ENCODE measurements at regions not wholly inside any gene's neighbourhood (a gene's known extent, or its start where the extent isn't known, plus 50 kb on each side); places are given as distances from the start of the nearest gene placed in this dataset.
"Not testable (repeated sequence)": the region's sequence is repeated elsewhere in the genome, so short reads cannot be mapped to it uniquely, and the experiment has no call there.

- TF ChIP-seq EZH2 (IDR thresholded peaks at IDR 0.05; ENCODE audit: borderline replicate concordance, low read depth, low read length, severe bottlenecking): no peak
- no peak for TF ChIP-seq CTCF (IDR thresholded peaks at IDR 0.05; ENCODE audit: borderline replicate concordance, extremely low read depth, low read length, poor library complexity, severe bottlenecking)
- Histone ChIP-seq H2AFZ (ENCODE audit: low read depth, low read length) (no peak overlapping the region), H4K20me1 (ENCODE audit: insufficient read depth, low read length) (no peaks in the 10 kb centered on the region), H3K27ac (ENCODE audit: low read length) (no peak overlapping the region), H3K4me1 (ENCODE audit: insufficient read depth, low read length) (no peaks in the 10 kb centered on the region), H3K27me3 (ENCODE audit: insufficient read depth, low read length, poor library complexity) (peaks cover 2% of the 10 kb centered on the region), H3K9me3 (ENCODE audit: insufficient read depth, low read length, severe bottlenecking) (no peaks in the 10 kb centered on the region), H3K9ac (ENCODE audit: low read depth, low read length) (no peak overlapping the region), H3K36me3 (ENCODE audit: insufficient read depth, low read length) (no peaks in the 10 kb centered on the region), H3K4me2 (ENCODE audit: insufficient read depth, low read length) (no peak overlapping the region), H3K79me2 (ENCODE audit: insufficient read depth, low read length) (no peaks in the 10 kb centered on the region), H3K4me3 (ENCODE audit: low read depth in 1 of 2, low read length in 2 of 2) (no peak overlapping the region)
- ATAC-seq (ENCODE audit: insufficient read depth, low read depth): no peak
- no peak for DNase-seq
These were observed 72.5 kb downstream of the FAM50B start for GRCh38 chr6:3921663-3922062.

GRCh38 chr6:3922619-3923018 is 73.4 kb downstream of the FAM50B start:
- not testable (repeated sequence) for H3K36me3 ChIP-seq (ENCODE audit: insufficient read depth, low read length); DNase-seq; H3K27me3 ChIP-seq (ENCODE audit: insufficient read depth, low read length, poor library complexity); H3K9ac ChIP-seq (ENCODE audit: low read depth, low read length); H3K79me2 ChIP-seq (ENCODE audit: insufficient read depth, low read length); H3K4me1 ChIP-seq (ENCODE audit: insufficient read depth, low read length); ATAC-seq (ENCODE audit: insufficient read depth, low read depth); H4K20me1 ChIP-seq (ENCODE audit: insufficient read depth, low read length); H3K27ac ChIP-seq (ENCODE audit: low read length); H3K4me2 ChIP-seq (ENCODE audit: insufficient read depth, low read length); H3K9me3 ChIP-seq (ENCODE audit: insufficient read depth, low read length, severe bottlenecking); H3K4me3 ChIP-seq (ENCODE audit: low read depth in 1 of 2, low read length in 2 of 2); H2AFZ ChIP-seq (ENCODE audit: low read depth, low read length)

DNA sequence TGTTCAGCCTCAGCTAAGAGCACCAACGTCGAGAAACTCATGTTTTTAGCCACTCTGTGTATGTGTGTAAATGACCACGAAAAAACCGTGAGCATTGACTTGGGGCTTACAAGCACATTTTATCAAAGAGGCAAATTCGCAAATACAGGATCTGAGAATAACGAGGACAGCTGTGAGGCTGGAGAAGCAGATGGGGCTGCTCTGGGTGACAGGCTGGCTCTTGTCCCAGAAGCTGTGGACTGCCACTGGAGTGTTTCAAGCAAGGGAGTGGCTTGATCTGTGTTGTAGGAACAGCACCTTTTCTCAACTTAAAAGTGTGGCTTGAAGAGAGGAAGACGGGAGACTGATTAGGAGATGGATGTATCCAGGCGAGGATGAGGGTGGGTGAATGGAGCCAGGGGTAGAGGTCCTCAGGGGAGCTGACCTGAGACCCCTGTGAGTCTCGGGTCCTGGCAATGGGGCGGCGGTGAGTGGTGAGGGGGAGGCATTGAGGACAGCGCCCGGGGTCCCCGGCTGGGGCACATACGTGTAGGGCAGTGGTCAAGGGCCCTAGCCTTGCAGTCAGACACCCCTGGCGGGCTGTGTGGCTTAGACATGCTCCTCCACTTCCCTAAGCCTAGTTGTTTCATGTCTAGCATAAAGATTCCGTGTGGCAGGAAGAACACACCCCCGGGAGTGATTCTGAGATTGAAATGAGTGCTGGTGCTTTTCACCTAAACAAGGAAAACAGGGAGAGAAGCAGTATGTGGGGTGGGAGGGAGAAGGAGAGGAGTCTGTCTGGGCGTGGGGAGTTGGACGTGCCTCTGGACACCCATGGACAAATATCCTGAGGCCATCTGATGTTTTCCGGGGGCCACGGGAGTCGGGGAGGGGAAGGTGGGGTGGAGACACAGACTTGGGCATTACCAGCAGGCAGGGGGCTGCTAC is 76.3 kb downstream of the FAM50B start:
- not testable (repeated sequence) for H3K36me3 ChIP-seq (ENCODE audit: insufficient read depth, low read length); H3K4me2 ChIP-seq (ENCODE audit: insufficient read depth, low read length); H3K9ac ChIP-seq (ENCODE audit: low read depth, low read length); H3K27ac ChIP-seq (ENCODE audit: low read length); H3K9me3 ChIP-seq (ENCODE audit: insufficient read depth, low read length, severe bottlenecking); H3K4me1 ChIP-seq (ENCODE audit: insufficient read depth, low read length); H3K4me3 ChIP-seq (ENCODE audit: low read depth in 1 of 2, low read length in 2 of 2); H4K20me1 ChIP-seq (ENCODE audit: insufficient read depth, low read length); ATAC-seq (ENCODE audit: insufficient read depth, low read depth); DNase-seq; H3K79me2 ChIP-seq (ENCODE audit: insufficient read depth, low read length); H3K27me3 ChIP-seq (ENCODE audit: insufficient read depth, low read length, poor library complexity); H2AFZ ChIP-seq (ENCODE audit: low read depth, low read length)

GRCh38 chr6:3926150-3926482 is 76.9 kb downstream of the FAM50B start:
- no peaks in the 10 kb centered on the region for H4K20me1 ChIP-seq (ENCODE audit: insufficient read depth, low read length)

More at GRCh38 chr6:3926150-3926482, 76.9 kb downstream of the FAM50B start:
- TF ChIP-seq EZH2 (IDR thresholded peaks at IDR 0.05; ENCODE audit: borderline replicate concordance, low read depth, low read length, severe bottlenecking) (no peak), CTCF (IDR thresholded peaks at IDR 0.05; ENCODE audit: borderline replicate concordance, extremely low read depth, low read length, poor library complexity, severe bottlenecking) (no peak)
- no peak overlapping the region for H3K27ac ChIP-seq (ENCODE audit: low read length)
- H3K4me2 ChIP-seq (ENCODE audit: insufficient read depth, low read length): no peak overlapping the region
- H3K9me3 ChIP-seq (ENCODE audit: insufficient read depth, low read length, severe bottlenecking): no peaks in the 10 kb centered on the region
- no peaks in the 10 kb centered on the region for H3K4me1 ChIP-seq (ENCODE audit: insufficient read depth, low read length)
- no peak overlapping the region for H3K9ac ChIP-seq (ENCODE audit: low read depth, low read length)
- H3K79me2 ChIP-seq (ENCODE audit: insufficient read depth, low read length): no peaks in the 10 kb centered on the region
- H2AFZ ChIP-seq (ENCODE audit: low read depth, low read length): no peak overlapping the region
- no peak for DNase-seq
- peaks cover 2% of the 10 kb centered on the region for H3K27me3 ChIP-seq (ENCODE audit: insufficient read depth, low read length, poor library complexity)
- ATAC-seq (ENCODE audit: insufficient read depth, low read depth): no peak
- no peak overlapping the region for H3K4me3 ChIP-seq (ENCODE audit: low read depth in 1 of 2, low read length in 2 of 2)
- H3K36me3 ChIP-seq (ENCODE audit: insufficient read depth, low read length): no peaks in the 10 kb centered on the region

All from DND-41 (cell line).